GM19328 (cell line): ENCODE measurements at regions not wholly inside any gene's neighbourhood (a gene's known extent, or its start where the extent isn't known, plus 50 kb on each side); places are given as distances from the start of the nearest gene placed in this dataset.
"Not testable (repeated sequence)": the region's sequence is repeated elsewhere in the genome, so short reads cannot be mapped to it uniquely, and the experiment has no call there.

Source experiments
- ATAC-seq: cut with Tn5 transposase; IDR thresholded peaks from one replicate; pipeline ENCODE4 v1.9.1; 2021; ENCODE audit warnings: mild to moderate bottlenecking, moderate library complexity; ENCODE audit not compliant: unreplicated experiment

DNA sequence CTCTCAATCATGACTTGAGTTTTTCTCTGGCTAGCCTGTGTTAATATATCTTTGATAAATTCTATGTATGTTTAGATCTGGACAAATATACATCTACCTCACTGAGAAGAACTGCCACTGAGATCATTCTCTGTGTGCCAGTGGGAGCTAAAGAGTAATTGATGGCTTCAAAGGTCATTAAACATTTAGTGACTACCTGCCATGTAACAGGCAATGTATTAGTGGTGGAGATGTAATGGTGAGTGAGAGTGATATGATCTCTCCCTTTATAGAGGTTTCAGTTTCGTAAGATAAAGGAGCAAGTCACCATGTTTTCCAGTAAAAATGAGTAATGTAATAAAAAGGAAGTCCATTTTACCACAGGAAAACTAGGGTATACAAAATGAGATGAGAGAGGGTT is 235.8 kb upstream of the CDH8 start:
- ATAC-seq, result no peak

DNA sequence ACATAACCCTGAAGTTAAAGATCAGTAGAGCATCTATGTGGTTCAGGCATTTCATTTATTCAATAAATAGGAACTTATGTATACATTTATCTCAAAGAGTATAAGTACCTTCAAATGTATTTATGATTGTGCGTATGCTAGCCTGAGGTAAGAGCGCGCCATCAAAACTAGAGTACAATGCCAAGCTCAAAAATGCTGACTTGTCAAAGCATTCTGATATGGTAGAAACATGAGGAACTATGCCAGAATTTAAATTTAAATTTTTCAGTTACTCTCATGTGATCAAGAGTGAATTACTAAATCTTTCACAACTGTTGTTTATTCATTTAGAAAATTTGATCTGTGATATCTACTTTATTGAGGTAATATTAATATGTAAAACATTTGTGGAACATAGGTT is 225.5 kb upstream of the CDH8 start:
- no peak for ATAC-seq

DNA sequence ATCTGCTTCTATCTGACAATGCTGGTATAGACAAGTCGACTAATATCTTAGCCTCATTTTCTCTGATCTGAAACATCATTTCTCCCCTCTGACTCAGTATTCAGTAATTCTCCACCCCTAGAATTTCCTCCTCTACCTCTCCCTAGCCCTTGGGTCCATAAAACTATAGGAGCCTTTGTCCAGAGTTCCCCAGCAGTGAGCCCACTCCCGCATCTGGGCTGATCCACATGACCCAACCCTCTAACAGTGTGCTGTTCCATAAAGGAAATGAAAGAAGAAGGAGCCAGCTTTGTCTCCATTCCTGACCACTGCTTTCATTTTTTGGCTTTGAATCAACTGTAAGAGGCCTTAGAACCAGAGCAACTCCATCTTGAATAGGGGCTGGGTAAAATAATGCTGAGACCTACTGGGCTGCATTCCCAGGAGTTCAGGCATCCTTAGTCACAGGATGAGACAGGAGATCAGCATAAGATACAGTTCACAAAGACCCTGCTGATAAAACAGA is 222.7 kb upstream of the CDH8 start:
- not testable (repeated sequence) for ATAC-seq

DNA sequence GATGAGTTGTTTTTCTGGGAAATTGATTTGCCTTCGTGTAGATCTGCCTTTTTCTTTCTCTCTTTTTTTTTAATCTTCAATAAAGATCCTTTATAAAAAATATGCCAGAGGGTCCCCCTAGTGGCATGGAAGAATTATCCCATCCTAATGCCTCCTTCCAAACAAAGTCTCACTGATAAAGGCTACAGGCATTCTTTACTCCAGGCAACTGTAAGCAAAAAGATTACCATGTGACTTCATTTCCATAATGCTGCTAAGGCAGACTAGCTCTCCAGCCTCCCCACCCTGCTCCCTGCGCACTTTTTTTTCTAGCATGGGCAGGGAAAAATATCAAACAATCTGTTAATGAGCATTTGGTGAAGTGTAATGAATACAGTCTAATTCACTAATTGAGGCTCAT is 220.2 kb upstream of the CDH8 start:
- ATAC-seq, result no peak

DNA sequence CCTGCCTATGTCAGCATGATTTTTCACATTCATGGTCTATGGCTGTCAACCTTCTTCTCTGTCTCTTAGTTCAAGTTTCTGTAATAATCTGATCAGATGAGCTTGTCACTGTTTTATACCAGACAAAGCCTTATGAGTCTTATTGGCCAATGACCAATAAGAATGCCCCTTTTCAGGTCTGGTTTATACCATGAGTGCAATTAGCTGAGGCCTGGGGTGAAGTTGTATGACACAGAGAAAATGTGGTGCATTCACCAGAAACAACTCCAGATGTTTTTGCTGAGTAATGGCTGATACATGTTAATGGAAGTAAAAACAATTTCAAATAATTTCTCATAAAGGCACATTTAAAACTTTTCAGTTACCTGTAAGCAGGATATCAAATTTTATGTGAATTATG is 218.6 kb upstream of the CDH8 start:
- no peak for ATAC-seq

DNA sequence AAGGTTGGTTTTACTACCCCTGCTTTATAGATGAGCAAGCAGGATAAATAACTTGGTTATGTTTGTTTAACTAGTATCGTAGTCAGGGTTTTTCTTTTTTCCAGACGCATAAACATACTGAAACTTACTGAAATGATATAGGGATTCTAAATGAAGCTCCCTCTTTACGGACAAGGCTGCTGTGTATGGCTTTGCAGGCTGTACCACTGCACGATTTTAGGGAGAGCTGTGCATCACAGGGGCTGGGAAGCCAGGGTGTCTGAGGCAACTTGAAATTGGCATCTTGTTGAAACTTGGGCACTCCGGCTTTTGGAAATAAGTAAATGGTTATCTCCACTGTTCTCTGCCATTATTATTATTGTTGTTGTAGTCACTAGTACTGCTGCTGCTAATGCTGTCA is 218.1 kb upstream of the CDH8 start:
- no peak for ATAC-seq

DNA sequence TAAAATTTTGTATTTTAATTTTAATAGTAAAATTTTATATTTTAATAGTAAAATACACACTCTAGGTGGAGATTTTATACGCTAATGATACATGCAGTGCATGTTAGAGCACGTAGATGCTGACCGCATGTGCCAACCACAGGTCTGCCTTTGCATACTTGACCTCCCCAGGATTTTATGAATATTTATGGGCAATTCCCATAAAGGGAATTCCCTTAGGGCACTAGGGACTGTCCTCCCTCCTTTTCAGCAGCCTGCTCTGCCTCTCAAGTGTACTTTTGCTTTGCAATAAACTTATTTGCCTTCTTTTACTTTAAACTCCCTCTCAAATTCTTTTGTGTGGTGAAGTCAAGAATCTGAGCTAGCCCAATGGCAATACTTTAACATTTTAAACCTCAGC is 217.7 kb upstream of the CDH8 start:
- ATAC-seq, result no peak

DNA sequence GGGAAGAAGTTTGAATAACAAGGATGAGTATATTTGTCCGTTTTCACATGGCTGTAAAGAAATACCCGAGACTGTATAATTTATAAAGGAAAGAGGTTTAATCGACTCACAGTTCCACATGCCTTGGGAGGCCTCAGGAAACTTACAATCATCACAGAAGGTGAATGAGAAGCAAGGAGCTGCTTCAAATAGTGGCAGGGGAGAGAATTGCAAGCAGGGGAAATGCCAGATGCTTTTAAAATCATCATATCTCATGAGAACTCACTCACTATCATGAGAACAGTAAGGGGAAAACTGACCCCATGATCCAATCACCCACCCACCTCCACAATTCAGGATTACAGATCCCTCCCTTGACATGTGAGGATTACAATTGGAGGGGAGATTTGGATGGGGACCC is 212.8 kb upstream of the CDH8 start:
- no peak for ATAC-seq

DNA sequence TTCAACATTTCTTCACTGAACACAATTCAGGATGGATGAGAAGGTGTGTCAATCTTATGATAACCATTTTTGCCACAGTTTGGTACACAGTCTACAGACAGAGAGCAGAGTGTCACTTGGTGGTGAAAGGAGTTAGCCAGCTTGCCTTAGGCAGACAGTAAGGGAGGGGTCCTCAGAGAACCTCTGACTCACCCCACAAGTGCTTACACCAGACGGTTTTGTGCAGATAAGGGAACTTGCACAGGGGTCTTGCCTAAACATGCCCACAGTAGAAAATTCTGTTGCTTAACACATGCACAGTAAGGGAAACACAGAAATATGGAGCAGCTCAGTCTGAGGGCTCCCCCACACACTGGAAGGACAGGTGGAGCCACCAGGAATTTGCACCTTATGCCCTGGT is 204.5 kb upstream of the CDH8 start:
- ATAC-seq, result no peak

DNA sequence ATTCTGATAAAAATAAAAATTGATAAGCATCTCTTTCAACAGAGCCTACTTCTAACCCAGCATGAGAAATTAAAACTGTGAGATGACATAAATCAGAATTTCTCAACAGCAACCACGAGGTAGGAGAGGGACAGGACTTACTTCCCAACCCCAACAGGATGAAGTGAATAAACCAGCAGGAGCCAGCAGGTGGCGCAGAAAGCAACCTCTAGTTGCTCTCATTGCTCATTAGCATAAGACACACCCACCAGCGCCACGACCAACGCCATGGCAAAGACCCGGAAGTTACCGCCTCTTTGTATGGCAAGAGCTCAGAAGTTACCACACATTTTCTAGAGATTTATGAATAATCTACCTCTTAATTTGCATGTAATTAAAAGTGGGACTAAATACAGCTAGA is 189.4 kb upstream of the CDH8 start:
- peak; percentile 65 for ATAC-seq

DNA sequence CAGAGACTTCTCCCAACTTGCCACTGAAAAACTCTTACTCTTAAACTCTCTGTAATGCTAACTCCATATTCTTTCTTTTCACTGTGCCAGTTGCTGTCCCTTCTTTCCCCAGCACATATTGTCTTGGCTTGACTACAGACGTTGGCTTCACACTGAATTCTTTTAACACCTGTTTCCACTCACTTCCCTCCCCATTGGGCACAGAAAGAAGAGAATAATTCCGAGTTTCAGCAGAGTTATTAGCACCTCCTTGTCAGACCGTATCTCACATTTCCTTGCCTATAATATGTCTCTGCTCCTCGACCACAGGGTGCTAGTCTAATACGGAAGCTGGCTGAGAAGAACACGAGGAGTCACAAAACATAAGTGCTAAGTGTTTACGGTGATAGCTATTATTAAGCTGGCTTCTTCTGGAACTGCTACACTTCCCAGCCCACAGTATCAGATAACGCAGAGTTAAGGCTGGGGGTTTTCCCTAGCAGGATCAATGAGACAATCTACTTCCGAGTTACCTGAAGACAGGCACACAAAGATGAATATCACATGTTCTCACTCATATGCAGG is 188.5 kb upstream of the CDH8 start:
- ATAC-seq, result no peak

DNA sequence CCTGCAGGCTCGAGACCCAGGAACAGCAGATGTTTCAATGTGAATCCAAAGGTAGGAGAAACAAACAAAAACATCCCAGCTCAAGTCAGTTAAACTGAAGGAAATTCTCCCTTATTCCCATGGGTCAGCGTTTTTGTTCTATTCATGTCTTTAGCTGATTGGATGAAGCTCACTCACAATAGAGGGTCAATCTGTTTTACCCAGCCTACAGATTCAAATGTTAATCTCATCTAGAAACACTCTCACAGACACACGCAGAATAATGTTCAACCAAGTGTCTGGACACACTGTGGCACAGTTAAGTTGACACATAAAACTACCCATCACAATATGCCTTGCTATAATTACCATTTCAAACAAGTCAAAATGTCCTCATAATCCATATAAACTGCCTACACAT is 180.6 kb upstream of the CDH8 start:
- no peak for ATAC-seq

DNA sequence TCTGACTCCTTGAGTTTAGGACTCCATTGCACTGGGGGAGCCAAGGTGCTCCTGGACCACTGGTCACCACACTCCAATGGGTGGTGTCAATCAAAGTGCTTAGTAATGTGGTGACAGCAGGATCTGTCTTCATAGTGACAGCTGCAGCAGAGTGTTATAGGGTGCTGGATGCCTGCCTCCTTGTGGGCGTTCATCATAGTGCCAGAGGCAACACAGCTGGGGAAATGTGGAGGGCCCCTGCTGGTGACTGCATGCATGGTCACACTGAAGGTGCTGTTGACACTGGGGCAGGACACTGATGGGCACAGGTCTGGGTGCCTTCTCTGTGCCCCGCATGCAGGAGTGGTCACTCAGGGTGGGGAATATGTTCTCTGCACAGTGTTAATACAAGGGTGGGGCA is 177.5 kb upstream of the CDH8 start:
- no peak for ATAC-seq

DNA sequence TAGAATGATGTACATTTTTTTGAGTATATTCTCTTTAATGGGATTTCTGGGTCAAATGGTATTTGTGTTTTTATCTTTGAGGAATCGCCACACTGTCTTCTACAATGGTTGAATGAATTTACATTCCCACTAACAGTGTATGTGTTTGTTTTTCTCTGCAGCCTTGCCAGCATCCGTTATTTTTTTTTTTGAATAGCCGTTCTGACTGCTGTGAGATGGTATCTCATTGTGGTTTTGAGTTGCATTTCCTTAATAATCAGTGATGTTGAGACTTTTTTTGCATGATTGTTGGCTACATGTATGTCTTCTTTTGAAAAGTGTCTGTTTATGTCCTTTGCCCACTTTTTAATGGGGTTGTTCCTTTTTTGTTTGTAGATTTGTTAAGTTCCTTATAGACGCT is 172.7 kb upstream of the CDH8 start:
- ATAC-seq, result no peak

DNA sequence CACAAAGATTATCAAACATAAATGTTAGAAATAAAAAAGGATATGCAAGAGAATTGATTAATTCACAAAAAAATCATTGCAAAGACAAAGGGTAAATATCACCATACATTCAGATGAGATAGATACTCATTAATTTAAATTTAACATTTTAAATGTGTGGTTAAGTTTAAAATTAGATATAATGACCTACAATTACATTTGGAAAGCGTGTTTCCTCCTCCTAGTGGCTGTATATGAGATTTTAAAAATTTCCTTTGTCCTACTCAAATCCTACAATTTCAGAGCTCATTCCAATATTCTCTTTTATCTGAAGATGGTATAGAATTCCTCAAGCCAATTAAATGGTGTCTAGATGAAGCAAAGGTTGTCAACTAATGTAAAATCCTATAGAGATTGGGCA is 169.2 kb upstream of the CDH8 start:
- no peak for ATAC-seq

DNA sequence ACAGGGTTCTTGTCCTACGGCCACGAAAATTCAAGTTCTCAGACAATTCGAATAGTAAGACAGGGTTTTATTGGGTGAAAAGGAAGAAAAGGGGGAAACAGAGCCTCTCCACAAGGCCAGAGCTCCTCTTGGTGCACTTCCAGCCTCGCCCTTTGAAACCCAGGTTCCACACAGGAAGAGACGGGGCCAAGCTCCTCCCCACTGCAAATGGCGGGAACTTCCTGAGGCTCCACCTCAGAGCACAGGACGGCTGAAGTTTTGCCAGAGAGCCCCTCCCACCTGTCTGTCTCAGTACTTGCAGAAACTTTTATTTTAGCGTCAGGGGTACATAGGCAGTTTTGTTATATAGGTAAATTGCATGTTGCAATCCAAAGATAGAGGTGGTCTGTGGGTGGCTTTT is 165.7 kb upstream of the CDH8 start:
- ATAC-seq, result no peak

DNA sequence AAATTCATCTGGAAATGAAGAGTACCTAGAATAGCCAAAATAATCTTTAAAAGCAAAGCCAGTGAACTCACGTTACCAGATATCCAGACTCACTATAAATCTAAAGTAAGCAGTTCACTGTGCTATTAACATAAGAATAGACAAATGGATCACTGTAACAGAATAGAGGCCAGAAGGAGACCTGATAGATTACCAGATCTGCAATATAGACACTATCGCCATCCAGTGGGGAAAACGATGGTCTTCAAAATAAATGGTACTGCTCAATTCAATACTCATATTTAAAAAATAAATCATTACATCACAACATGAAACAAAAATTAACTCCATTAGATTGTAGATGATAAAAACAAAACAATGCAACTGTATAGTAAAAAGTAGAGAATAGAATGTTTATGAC is 158.6 kb upstream of the CDH8 start:
- ATAC-seq, result no peak

DNA sequence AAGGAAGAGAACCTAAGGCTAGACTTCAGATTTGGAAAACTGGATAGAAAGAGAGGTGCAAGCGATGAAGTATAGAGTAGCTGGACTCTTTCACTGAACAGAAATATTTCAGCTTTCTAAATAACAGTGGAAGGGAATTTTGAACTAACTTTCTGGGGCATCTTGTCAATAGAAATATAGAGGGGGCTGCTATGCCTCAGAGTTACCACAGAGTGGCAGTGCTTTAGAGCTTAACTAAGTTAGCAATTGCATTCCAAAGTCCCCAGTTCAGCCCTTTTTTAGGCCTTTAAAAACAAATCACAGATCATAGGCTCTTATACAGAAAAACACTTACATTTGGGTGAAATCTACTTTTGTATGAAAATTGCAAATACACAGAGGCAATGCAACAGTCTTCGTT is 154.2 kb upstream of the CDH8 start:
- ATAC-seq, result no peak

DNA sequence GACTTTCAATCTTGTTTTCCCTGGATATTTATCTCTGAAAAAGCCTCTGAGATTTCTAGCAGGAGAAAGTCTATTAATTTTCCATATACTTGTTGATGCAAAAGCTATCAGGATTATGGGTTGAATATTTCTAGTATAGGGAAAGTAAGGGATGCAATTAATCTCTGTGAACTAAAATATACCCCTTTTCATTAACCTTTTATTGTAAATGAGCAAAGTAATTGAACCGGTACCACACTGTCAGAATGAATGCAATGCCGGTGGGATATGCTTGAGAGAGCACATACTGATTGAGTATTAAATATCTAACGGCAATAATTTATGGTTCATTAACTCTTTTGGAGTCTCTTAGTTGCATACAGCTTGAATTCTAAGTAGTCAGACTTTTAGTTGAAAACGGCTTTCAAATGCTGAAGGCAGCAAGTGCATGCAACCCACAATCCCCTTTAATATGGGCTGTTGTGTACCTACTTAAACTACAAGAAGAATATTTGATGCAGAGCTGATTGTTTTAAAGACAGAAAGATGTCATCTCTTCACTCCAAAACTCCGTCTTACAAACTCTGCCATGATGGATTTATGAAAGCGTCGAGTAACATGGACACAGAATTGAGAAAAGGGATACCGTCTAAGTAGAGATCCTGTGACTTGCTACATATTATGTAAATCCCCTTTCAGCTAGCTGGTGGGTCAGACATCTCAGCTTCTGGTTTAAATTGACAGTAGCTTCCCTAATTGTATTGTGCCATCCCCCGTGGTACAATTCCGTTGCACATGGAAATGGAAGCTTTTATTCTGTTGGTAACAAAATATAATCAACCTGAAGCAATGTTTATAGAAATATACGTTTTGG is 141.3 kb upstream of the CDH8 start:
- no peak for ATAC-seq

DNA sequence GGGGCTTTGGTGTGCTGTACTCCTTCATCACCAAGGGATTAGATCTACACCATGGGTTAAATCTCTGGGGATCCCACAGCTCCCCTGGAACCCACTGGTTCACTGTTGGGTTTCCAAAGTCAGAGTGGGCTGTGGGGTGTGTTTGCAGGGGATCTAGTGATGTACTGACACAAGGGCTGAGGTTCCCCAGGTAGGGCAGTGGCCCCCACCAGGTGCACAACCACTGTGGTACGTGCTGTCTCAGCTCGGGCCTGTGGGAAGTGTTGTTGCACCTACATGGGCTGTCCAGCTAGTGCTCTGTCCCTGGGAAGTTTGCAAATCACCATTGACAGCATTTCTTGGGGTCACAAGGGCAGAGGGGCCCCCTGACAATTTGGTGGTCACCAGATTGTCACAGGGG is 134.4 kb upstream of the CDH8 start:
- no peak for ATAC-seq

DNA sequence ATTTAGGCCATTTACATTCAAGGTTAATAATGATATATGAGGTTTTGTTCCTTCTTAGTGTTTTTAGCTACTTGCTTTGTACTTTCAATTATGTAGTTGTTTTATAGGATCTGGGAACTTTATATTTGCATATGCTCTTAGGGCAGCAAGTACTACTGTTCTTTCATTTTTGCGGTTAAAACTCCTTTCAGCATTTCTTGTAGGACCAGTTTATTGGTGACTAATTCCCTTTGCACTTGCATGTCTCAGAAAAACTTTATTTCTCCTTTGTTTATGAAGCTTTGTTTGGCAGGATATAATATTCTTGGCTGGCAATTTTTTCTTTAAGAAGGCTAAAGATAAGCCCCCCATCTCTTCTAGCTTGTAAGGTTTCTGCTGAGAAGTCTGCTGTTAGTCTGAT is 131.3 kb upstream of the CDH8 start:
- no peak for ATAC-seq

DNA sequence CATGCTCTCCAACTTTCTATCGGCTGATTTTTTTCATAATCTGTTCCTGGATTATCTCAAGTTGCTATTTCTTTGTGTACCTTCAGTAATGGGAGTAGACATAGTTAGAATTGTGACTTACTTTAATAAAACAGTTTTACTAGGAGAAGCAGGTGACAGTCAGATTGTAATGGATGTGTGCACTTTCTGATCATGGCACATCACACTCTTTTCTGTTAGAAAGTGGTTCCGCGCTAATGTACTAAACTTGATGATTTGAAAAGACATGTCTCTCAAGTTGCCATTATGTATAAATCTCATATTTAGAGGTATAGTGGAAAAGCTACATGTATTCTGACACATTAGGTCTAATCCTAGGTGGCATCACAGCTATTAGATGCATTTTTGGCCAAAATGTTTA is 121.3 kb upstream of the CDH8 start:
- no peak for ATAC-seq

DNA sequence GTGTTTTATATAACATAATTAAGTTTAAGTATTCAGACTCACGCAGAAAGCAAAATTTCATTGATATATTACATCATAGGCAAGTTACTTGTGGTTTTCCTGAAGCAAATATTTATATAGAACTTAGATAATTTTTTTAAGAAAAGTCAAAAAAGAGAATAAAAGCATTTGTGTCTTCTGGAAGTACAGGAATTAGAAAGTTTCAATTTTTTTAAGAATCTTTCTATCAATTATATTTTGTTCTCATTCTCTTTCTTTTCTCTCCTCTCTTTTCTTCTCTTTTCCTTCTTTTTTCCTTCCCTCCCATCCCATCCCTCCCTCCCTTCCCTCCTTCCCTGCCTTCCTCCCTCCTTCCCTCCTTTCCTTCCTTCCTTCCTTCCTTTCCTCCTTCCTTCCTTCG is 120.7 kb upstream of the CDH8 start:
- no peak for ATAC-seq
